Prostate gland (tissue), 2 donors: ENCODE measurements at regions not wholly inside any gene's neighbourhood (a gene's known extent, or its start where the extent isn't known, plus 50 kb on each side); places are given as distances from the start of the nearest gene placed in this dataset.

Experiments
- DNase-seq: peaks from one replicate; pipeline ENCODE4 v3.0.0-alpha.2; 2019; ENCODE audit warnings: low spot score
- H3K27ac ChIP-seq, 2 donors: fragments of 200-600 bp; sonication (generic); 2 replicates each; pipeline ENCODE4 v1.5.1; 2017 to 2019
- H3K27me3 ChIP-seq: fragments of 200-600 bp; sonication (generic); replicated peaks from 2 replicates; pipeline ENCODE4 v1.5.1; 2019; ENCODE audit not compliant: insufficient read depth
- H3K36me3 ChIP-seq, 2 donors: fragments of 200-600 bp; sonication (generic); 1 replicate in 1 of 2; 2 replicates in 1 of 2; pipeline versions ENCODE4 v1.5.1 to v1.8.1; 2017 to 2019
- H3K4me1 ChIP-seq: fragments of 200-600 bp; sonication (generic); replicated peaks from 2 replicates; pipeline ENCODE4 v1.5.1; 2019
- H3K4me3 ChIP-seq, 2 donors: fragments of 200-600 bp; sonication (generic); 2 replicates each; pipeline ENCODE4 v1.5.1; 2017 to 2019
- H3K9me3 ChIP-seq: fragments of 200-600 bp; sonication (generic); 2 replicates; pipeline ENCODE4 v1.5.1; 2017
- POLR2A ChIP-seq: fragments of 450-650 bp; IDR thresholded peaks from one replicate; pipeline ENCODE4 v1.6.1; 2016; ENCODE audit warnings: antibody characterized with exemption, mild to moderate bottlenecking
- POLR2AphosphoS5 ChIP-seq: sonication (generic); formaldehyde crosslinking; IDR thresholded peaks from one replicate; pipeline ENCODE4 v1.6.1; 2017; ENCODE audit warnings: antibody characterized with exemption
- WGBS: methylation state at CpG from one replicate; pipeline ENCODE4 v1.1.5; 2018; 5-methylcytosine and 5-hydroxymethylcytosine counted together
- intact Hi-C: fragments of 100-400 bp; cut with DNase I; formaldehyde crosslinking; loops from one replicate; pipeline ENCODE4 v1.14.2; 2022
- TF ChIP-seq, protein P1 (sequence below), 4 experiments: fragments of 200-600 bp in 2 of 4; fragments of 450-650 bp in 2 of 4; sonication (generic) in 2 of 4; IDR thresholded peaks; 1 replicate in 3 of 4; 2 replicates in 1 of 4; pipeline ENCODE4 v1.5.1; 2016 to 2019; ENCODE audit warnings: antibody characterized with exemption in 4 of 4, mild to moderate bottlenecking in 2 of 4, moderate library complexity in 2 of 4

DNA sequence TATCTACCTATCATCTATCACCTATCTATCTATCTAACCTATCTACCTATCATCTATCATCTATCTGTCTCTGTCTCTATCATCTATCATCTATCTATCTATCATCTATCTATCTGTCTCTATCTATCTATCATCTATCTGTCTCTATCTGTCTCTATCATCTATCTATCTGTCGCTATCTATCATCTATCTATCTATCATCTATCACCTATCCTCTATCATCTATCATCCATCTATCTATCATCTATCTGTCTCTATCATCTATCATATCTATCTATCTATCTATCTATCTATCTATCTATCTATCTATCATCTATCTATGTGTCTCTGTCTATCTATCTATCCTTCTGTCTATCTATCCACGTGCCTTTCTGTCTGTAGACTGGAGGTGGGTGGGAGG is 59.5 kb upstream of the FAM20C start:
- no peaks in the 10 kb centered on the region for H3K4me1 ChIP-seq
- no peak overlapping the region for H3K4me3 ChIP-seq
- no peak for TF ChIP-seq POLR2A
- TF ChIP-seq, protein P1, sequence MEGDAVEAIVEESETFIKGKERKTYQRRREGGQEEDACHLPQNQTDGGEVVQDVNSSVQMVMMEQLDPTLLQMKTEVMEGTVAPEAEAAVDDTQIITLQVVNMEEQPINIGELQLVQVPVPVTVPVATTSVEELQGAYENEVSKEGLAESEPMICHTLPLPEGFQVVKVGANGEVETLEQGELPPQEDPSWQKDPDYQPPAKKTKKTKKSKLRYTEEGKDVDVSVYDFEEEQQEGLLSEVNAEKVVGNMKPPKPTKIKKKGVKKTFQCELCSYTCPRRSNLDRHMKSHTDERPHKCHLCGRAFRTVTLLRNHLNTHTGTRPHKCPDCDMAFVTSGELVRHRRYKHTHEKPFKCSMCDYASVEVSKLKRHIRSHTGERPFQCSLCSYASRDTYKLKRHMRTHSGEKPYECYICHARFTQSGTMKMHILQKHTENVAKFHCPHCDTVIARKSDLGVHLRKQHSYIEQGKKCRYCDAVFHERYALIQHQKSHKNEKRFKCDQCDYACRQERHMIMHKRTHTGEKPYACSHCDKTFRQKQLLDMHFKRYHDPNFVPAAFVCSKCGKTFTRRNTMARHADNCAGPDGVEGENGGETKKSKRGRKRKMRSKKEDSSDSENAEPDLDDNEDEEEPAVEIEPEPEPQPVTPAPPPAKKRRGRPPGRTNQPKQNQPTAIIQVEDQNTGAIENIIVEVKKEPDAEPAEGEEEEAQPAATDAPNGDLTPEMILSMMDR (IDR thresholded peaks at IDR 0.05) = no peak
- TF ChIP-seq POLR2AphosphoS5 = no peak
- H3K27me3 ChIP-seq = no peaks in the 10 kb centered on the region
- no peak for DNase-seq
- no peak overlapping the region for H3K27ac ChIP-seq
- 80% methylated on average over 2 of the region's 2 CpGs for WGBS
- no peaks in the 10 kb centered on the region for H3K9me3 ChIP-seq
- no peaks in the 10 kb centered on the region for H3K36me3 ChIP-seq
- intact Hi-C loops = no loop called here

DNA sequence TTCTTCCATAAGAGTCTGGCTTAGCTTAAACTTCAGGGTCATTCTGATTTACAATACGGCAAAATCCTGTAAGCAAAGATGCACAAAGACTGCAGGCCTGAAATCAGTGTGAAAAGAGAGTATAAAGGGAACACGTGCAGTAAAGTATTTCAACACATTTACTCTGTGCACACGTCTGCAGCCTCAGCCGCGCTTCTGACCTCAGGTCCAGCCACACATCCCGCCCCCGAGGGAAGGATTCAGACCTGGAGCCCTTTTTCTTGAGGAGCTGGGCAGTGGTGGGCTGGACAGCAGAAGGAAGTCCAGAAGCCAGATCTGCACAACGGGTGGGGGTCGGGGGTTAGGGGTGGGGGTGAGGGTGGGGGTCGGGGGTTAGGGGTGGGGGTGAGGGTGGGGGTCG is 58.9 kb upstream of the FAM20C start:
- no peak for DNase-seq
- no peaks in the 10 kb centered on the region for H3K36me3 ChIP-seq
- H3K27ac ChIP-seq = no peak overlapping the region
- H3K27me3 ChIP-seq = no peaks in the 10 kb centered on the region
- no peak overlapping the region for H3K4me3 ChIP-seq
- 71% methylated on average over 11 of the region's 11 CpGs for WGBS
- TF ChIP-seq, protein P1 (IDR thresholded peaks at IDR 0.05) = no peak
- TF ChIP-seq POLR2AphosphoS5 (no peak), POLR2A (no peak)
- no peaks in the 10 kb centered on the region for H3K4me1 ChIP-seq
- no peaks in the 10 kb centered on the region for H3K9me3 ChIP-seq
- intact Hi-C loops = no loop called here

DNA sequence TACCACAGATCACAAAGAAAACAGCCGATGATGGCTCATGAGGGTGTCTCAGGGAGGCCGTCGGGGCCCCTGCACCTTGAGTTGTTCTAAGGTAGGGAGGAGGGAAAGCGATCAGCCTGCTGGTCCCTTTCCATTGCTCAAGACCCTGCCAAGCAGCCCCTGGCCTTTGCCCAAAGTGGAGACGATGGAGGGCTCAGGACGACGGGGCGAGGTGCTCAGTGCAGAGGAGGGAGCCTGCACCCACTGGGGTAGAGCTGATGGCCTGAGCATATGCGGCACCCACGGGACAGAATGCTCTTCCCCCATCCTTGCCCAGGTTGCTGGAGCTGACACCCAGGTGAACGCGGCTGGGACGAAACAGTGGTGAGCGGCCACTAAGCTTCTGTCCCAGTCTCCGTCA is 58.3 kb upstream of the FAM20C start:
- intact Hi-C loops = no loop called here
- H3K4me3 ChIP-seq = no peak overlapping the region
- no peak overlapping the region for H3K27ac ChIP-seq
- no peaks in the 10 kb centered on the region for H3K4me1 ChIP-seq
- H3K9me3 ChIP-seq = no peaks in the 10 kb centered on the region
- no peaks in the 10 kb centered on the region for H3K36me3 ChIP-seq
- no peak for DNase-seq
- WGBS = 87% methylated on average over 15 of the region's 15 CpGs
- H3K27me3 ChIP-seq = no peaks in the 10 kb centered on the region
- TF ChIP-seq, protein P1 (IDR thresholded peaks at IDR 0.05) = no peak
- no peak for TF ChIP-seq POLR2A
- no peak for TF ChIP-seq POLR2AphosphoS5

DNA sequence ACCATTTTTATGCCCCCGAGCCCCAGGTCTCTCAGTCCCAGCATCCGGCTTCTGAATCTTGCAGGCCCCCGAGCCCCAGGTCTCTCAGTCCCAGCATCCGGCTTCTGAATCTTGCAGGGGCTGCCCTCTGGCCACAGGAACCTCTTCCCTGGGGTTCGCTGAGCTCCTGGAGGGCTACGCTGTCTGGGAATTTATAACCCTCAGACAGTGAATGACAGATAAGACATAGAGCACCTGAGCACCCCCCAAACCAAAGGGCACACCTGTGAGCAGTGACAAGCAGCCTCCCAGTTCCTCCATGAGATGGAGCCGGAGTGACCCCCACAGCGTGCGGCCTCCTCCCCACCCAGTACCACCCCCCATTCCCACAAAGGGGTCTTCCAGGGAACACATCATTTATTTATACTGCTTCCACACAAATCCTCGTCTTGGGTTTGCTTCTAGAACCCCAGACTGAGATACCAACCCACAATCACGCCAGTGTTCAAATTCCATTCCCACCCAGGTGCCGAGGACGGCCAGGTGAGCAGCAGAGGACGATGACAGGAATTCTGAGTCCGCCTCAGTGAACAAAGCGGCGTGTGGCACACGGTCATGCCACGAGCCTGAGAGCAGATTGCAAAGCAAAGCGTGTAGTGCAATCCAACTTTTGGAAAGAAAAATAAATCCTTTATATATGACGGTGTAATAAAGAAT is 57.7 kb upstream of the FAM20C start:
- TF ChIP-seq, protein P1 (IDR thresholded peaks at IDR 0.05) = no peak
- no peak for TF ChIP-seq POLR2A
- no peak for TF ChIP-seq POLR2AphosphoS5

DNA sequence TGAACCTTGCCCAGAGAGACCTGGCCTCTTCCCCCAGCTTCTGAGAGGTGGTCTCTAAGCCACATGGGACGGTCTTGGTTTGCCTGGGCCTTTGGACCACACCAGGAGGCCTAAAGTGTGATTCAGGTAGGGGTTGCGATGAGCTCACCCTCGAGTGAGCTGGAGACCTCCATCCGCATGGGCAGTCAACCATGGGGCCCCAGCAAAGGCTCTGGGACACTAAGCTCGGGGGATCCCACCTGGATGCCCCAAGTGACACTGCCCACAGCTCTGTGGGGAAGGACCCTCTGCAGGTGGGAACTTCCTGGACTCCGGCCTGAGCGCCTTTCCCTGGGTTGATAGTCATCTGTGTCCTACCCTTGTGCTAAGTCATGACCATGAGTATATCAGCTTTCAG is 57.1 kb upstream of the FAM20C start:
- Histone ChIP-seq H3K4me3 (no peak overlapping the region), H3K27me3 (no peaks in the 10 kb centered on the region), H3K4me1 (no peaks in the 10 kb centered on the region), H3K9me3 (no peaks in the 10 kb centered on the region), H3K36me3 (no peaks in the 10 kb centered on the region), H3K27ac (no peak overlapping the region)
- intact Hi-C loops = no loop called here
- DNase-seq = no peak
- TF ChIP-seq, protein P1 (IDR thresholded peaks at IDR 0.05) = no peak
- TF ChIP-seq POLR2AphosphoS5 (no peak), POLR2A (no peak)
- 92% methylated on average over 7 of the region's 7 CpGs for WGBS

More for the DNA sequence above, 57.7 kb upstream of the FAM20C start:
- Histone ChIP-seq H3K27me3 (no peaks in the 10 kb centered on the region), H3K9me3 (no peaks in the 10 kb centered on the region), H3K4me1 (no peaks in the 10 kb centered on the region), H3K4me3 (no peak overlapping the region), H3K27ac (no peak overlapping the region), H3K36me3 (no peaks in the 10 kb centered on the region)
- DNase-seq = no peak
- 92% methylated on average over 21 of the region's 21 CpGs for WGBS
- intact Hi-C loops = no loop called here
